Neural crest cell (in vitro differentiated cells): ENCODE measurements at regions not wholly inside any gene's neighbourhood (a gene's known extent, or its start where the extent isn't known, plus 50 kb on each side); places are given as distances from the start of the nearest gene placed in this dataset.

Experiments
- DNase-seq: peaks from one replicate; pipeline ENCODE4 v3.0.0; 2021; ENCODE audit warnings: low read depth, mixed read lengths, low spot score
- H3K27ac Mint-ChIP-seq: one replicate; pipeline ENCODE4 v1.8.0; 2021; ENCODE audit warnings: mild to moderate bottlenecking, mixed read lengths; ENCODE audit not compliant: unreplicated experiment
- H3K27me3 Mint-ChIP-seq: 2 replicates; pipeline ENCODE4 v1.8.0; 2021; ENCODE audit warnings: low read depth, mild to moderate bottlenecking, mixed read lengths
- H3K36me3 Mint-ChIP-seq: 2 replicates; pipeline ENCODE4 v1.8.0; 2021; ENCODE audit warnings: low read depth, mild to moderate bottlenecking, mixed read lengths
- H3K4me1 Mint-ChIP-seq: 2 replicates; pipeline ENCODE4 v1.8.0; 2021; ENCODE audit warnings: mixed read lengths
- H3K4me3 Mint-ChIP-seq: one replicate; pipeline ENCODE4 v1.8.0; 2021; ENCODE audit warnings: mild to moderate bottlenecking, mixed read lengths
- H3K9me3 Mint-ChIP-seq: 2 replicates; pipeline ENCODE4 v1.8.0; 2021; ENCODE audit warnings: mixed read lengths
- TF ChIP-seq, protein P1 (sequence below): fragments of 200-600 bp; sonication (generic); conservative IDR thresholded peaks from 2 replicates; pipeline ENCODE4 v1.5.0; 2021; ENCODE audit warnings: antibody characterized with exemption, mild to moderate bottlenecking

DNA sequence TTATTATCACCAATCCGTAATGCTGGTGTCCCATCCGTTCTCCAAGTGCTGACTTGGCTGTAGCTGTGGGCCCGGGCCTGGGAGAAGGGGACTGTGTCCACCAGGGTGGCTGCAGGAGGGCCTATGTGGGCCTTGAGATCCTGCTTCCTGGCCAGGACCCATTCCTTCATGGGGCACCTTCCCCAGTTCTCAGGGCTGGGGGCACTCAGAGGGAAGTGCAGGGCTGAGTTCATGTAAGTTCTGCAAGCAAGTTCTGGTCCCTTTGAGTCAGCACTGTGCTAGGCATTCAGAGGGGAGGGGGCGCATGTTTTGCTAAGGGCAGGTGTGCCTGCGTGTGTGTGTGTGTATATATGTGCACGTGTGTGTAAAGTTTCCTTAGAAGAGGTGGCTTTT, 94.0 kb downstream of the GLI2 start:
- H3K36me3 Mint-ChIP-seq: peaks cover 3% of the 10 kb centered on the region

DNA sequence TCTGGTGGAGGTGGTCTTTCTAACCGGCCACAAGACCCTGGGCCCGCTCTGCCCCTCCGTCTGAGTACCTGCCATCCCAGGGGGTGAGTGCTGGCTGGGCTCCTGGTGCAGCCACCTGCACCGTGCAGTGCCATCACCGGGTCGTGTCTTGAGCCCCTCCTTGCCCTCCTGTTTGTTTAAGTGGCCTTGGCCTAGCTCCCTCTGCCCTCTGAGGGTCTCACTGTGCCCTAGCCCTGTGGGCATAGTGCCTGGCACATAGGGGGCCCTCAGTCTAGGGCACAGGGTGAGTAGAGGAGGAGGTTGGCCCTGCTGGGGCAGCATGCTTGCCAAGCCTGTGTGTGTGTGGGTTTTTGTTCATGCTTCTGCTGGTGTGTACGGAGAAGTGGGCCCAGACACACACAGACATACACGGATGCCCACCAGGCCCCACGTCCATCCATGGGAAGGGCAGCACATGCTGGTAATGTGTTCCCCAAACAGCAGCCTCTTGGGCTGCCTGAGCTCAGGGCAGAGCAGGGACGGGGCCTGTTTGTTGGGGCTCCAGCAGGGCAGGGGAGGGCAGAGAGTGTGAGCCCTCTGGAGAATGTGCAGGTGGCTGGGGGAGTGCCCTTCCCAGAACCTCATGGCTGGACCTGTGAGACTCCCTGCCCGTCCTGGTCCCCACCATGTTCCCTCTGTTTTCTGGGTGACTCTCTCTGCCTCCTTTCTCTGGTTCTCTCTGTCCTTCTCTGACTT, 94.6 kb downstream of the GLI2 start:
- no peak for DNase-seq
- Mint-ChIP-seq H3K36me3 (peaks cover 3% of the 10 kb centered on the region), H3K9me3 (no peaks in the 10 kb centered on the region), H3K4me3 (no peak overlapping the region), H3K27me3 (no peaks in the 10 kb centered on the region), H3K4me1 (peaks cover 21% of the 10 kb centered on the region), H3K27ac (peak overlapping the region; percentile 60)
- TF ChIP-seq, protein P1, sequence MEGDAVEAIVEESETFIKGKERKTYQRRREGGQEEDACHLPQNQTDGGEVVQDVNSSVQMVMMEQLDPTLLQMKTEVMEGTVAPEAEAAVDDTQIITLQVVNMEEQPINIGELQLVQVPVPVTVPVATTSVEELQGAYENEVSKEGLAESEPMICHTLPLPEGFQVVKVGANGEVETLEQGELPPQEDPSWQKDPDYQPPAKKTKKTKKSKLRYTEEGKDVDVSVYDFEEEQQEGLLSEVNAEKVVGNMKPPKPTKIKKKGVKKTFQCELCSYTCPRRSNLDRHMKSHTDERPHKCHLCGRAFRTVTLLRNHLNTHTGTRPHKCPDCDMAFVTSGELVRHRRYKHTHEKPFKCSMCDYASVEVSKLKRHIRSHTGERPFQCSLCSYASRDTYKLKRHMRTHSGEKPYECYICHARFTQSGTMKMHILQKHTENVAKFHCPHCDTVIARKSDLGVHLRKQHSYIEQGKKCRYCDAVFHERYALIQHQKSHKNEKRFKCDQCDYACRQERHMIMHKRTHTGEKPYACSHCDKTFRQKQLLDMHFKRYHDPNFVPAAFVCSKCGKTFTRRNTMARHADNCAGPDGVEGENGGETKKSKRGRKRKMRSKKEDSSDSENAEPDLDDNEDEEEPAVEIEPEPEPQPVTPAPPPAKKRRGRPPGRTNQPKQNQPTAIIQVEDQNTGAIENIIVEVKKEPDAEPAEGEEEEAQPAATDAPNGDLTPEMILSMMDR: no peak

More for the DNA sequence above, 94.0 kb downstream of the GLI2 start:
- TF ChIP-seq, protein P1: no peak
- Mint-ChIP-seq H3K4me3 (no peak overlapping the region), H3K27me3 (no peaks in the 10 kb centered on the region), H3K27ac (no peak overlapping the region), H3K9me3 (no peaks in the 10 kb centered on the region), H3K4me1 (peaks cover 21% of the 10 kb centered on the region)
- no peak for DNase-seq

- Mint-ChIP-seq H3K4me3 (no peak overlapping the region), H3K36me3 (peaks cover 3% of the 10 kb centered on the region), H3K27ac (peak overlapping the region; percentile 60), H3K9me3 (no peaks in the 10 kb centered on the region), H3K27me3 (no peaks in the 10 kb centered on the region), H3K4me1 (peaks cover 18% of the 10 kb centered on the region)
- DNase-seq: no peak
- TF ChIP-seq, protein P1: no peak
Measured at GRCh38 chr2:120831086-120831485, 95.4 kb downstream of the GLI2 start.

- Mint-ChIP-seq H3K27me3 (no peaks in the 10 kb centered on the region), H3K9me3 (no peaks in the 10 kb centered on the region), H3K4me3 (no peak overlapping the region), H3K27ac (peak overlapping the region; percentile 82), H3K4me1 (peaks cover 21% of the 10 kb centered on the region), H3K36me3 (peaks cover 3% of the 10 kb centered on the region)
- TF ChIP-seq, protein P1: no peak
- DNase-seq: no peak
Measured at GRCh38 chr2:120831891-120832290, 96.2 kb downstream of the GLI2 start.

DNA sequence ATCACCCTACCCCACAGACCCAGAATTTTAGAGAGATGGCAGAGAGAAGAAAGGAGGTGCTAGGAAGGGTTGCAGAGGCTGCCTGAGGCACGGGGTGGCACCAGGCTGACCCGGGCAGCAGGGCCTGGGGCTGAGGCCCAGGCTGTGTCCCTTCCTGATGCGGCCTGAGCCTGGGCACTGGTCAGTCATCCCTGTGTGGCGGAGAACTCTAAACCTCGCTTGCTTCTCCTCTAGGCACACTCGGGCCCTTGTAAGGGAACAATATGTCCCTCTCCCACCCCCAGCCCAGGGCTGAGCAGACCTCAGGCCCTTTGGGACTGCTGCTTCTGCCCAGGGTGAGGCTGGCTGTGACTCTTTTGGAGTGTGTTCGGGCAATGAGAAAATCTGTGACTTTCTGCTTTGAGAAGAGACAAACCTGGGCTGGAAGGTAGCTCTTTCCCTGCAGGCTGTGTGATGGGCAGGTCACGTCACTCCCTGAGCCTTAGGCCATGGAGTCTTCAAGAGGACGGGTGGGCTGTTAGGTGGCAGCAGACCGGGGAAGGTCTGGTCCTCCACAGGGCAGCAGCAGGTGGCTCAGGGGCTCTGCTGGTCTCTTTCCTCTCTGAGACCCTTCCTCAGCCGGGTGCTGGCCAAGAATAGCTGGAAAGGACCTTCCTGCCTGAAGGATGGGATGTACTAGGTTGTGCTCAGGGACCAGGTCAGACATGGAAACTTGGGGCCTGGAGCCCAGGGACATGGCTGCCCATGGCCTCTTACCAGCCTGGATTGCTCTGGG, 96.8 kb downstream of the GLI2 start:
- DNase-seq: no peak
- no peak overlapping the region for H3K4me3 Mint-ChIP-seq
- TF ChIP-seq, protein P1: no peak
- H3K4me1 Mint-ChIP-seq: peaks cover 21% of the 10 kb centered on the region
- no peaks in the 10 kb centered on the region for H3K9me3 Mint-ChIP-seq
- peak overlapping the region; percentile 82 for H3K27ac Mint-ChIP-seq
- H3K36me3 Mint-ChIP-seq: peaks cover 3% of the 10 kb centered on the region
- H3K27me3 Mint-ChIP-seq: no peaks in the 10 kb centered on the region
